Gastrocnemius medialis (tissue), 4 donors: ENCODE measurements at regions not wholly inside any gene's neighbourhood (a gene's known extent, or its start where the extent isn't known, plus 50 kb on each side); places are given as distances from the start of the nearest gene placed in this dataset.

Experiments used
- ATAC-seq, 2 donors: fragments of 150-250 bp; one replicate each; pipeline ENCODE4 v1.9.1; 2016
- DNase-seq, 2 donors: peaks; one replicate each; pipeline ENCODE4 v3.0.0-alpha.2; 2019
- H3K27ac ChIP-seq, 4 donors: fragments of 200-600 bp; sonication (generic); 1 replicate in 1 of 4; 2 replicates in 3 of 4; pipeline ENCODE4 v1.5.1; 2016 to 2018; ENCODE audit warnings: mild to moderate bottlenecking in 2 of 4, moderate library complexity in 1 of 4
- H3K27me3 ChIP-seq, 3 donors: fragments of 200-600 bp; sonication (generic) in 2 of 3; 1 replicate in 1 of 3; 2 replicates in 2 of 3; pipeline versions ENCODE4 v1.5.1 to v1.6.0; 2016 to 2019; ENCODE audit warnings: mild to moderate bottlenecking in 1 of 3, moderate library complexity in 1 of 3
- H3K36me3 ChIP-seq, 2 donors: fragments of 200-600 bp; sonication (generic) in 1 of 2; one replicate each; pipeline ENCODE4 v1.5.1; 2017 to 2018
- H3K4me1 ChIP-seq, 2 donors: fragments of 200-600 bp; sonication (generic) in 1 of 2; one replicate each; pipeline ENCODE4 v1.5.1; 2016 to 2017; ENCODE audit warnings: mild to moderate bottlenecking in 2 of 2
- H3K4me3 ChIP-seq, 4 donors: fragments of 200-600 bp; sonication (generic) in 3 of 4; 1 replicate in 1 of 4; 2 replicates in 3 of 4; pipeline ENCODE4 v1.5.1; 2016 to 2019; ENCODE audit warnings: mild to moderate bottlenecking in 2 of 4
- H3K9me3 ChIP-seq, 3 donors: fragments of 200-600 bp; sonication (generic) in 2 of 3; 1 replicate in 1 of 3; 2 replicates in 2 of 3; pipeline ENCODE4 v1.5.1; 2016 to 2019
- CTCF ChIP-seq, 5 experiments: fragments of 450-650 bp in 3 of 5; fragments of 200-600 bp in 2 of 5; sonication (generic) in 2 of 5; IDR thresholded peaks in 4 of 5; conservative IDR thresholded peaks in 1 of 5; 1 replicate in 4 of 5; 2 replicates in 1 of 5; pipeline ENCODE4 v1.5.1; 2016 to 2019; ENCODE audit warnings: antibody characterized with exemption in 5 of 5, mild to moderate bottlenecking in 3 of 5, moderate library complexity in 3 of 5
- POLR2A ChIP-seq, 2 donors: fragments of 450-650 bp; IDR thresholded peaks; one replicate each; pipeline ENCODE4 v1.6.1; 2017; ENCODE audit warnings: antibody characterized with exemption in 2 of 2, mild to moderate bottlenecking in 2 of 2, moderate library complexity in 2 of 2
- in situ Hi-C, 4 donors: fragments of 200-750 bp; cut with MboI; loops; one replicate each; pipeline versions ENCODE4 v1.15.0 to v1.8.0; 2017; ENCODE audit warnings: low sequenced_read_pairs in 4 of 4
- intact Hi-C: fragments of 100-400 bp; cut with DNase I; formaldehyde crosslinking; loops from one replicate; pipeline ENCODE4 v1.15.1; 2023; ENCODE audit warnings: low total_unique reads

- no peak for ATAC-seq
- no peak for TF ChIP-seq CTCF (IDR thresholded peaks at IDR 0.05 in 4 of 5, conservative IDR thresholded peaks at IDR 0.05 in 1 of 5)
- TF ChIP-seq POLR2A (IDR thresholded peaks at IDR 0.05): no peak
- in situ Hi-C loops: no loop called here
- intact Hi-C loops: no loop called here
- Histone ChIP-seq H3K4me3 (no peak overlapping the region), H3K27me3 (no peaks in the 10 kb centered on the region), H3K27ac (no peak overlapping the region), H3K9me3 (no peaks in the 10 kb centered on the region), H3K36me3 (no peaks in the 10 kb centered on the region), H3K4me1 (no peaks in the 10 kb centered on the region)
- no peak for DNase-seq
Observed at GRCh38 chr2:215609089-215610032, 173.5 kb upstream of the FN1 start.

- no peaks in the 10 kb centered on the region for H3K36me3 ChIP-seq
- intact Hi-C loops: no loop called here
- TF ChIP-seq POLR2A (IDR thresholded peaks at IDR 0.05) (no peak), CTCF (IDR thresholded peaks at IDR 0.05 in 4 of 5, conservative IDR thresholded peaks at IDR 0.05 in 1 of 5) (no peak)
- no peak overlapping the region for H3K4me3 ChIP-seq
- DNase-seq (no peak), ATAC-seq (no peak)
- no peak overlapping the region for H3K27ac ChIP-seq
- H3K9me3 ChIP-seq: no peaks in the 10 kb centered on the region
- H3K27me3 ChIP-seq: no peaks in the 10 kb centered on the region
- in situ Hi-C loops: no loop called here
- H3K4me1 ChIP-seq: no peaks in the 10 kb centered on the region
Observed at GRCh38 chr2:215607766-215608165, 171.9 kb upstream of the FN1 start.

- H3K27me3 ChIP-seq: no peaks in the 10 kb centered on the region
Observed at GRCh38 chr2:215606219-215606618, 170.4 kb upstream of the FN1 start.

GRCh38 chr2:215605214-215605613 is 169.3 kb upstream of the FN1 start:
- no peaks in the 10 kb centered on the region for H3K36me3 ChIP-seq
- TF ChIP-seq CTCF (IDR thresholded peaks at IDR 0.05 in 4 of 5, conservative IDR thresholded peaks at IDR 0.05 in 1 of 5) (no peak), POLR2A (IDR thresholded peaks at IDR 0.05) (no peak)
- DNase-seq (no peak), ATAC-seq (no peak)
- H3K9me3 ChIP-seq: no peaks in the 10 kb centered on the region
- intact Hi-C loops (no loop called here), in situ Hi-C loops (no loop called here)
- no peak overlapping the region for H3K27ac ChIP-seq
- H3K27me3 ChIP-seq: no peaks in the 10 kb centered on the region
- no peaks in the 10 kb centered on the region for H3K4me1 ChIP-seq
- H3K4me3 ChIP-seq: no peak overlapping the region

More at GRCh38 chr2:215606219-215606618, 170.4 kb upstream of the FN1 start:
- no peak for TF ChIP-seq CTCF (IDR thresholded peaks at IDR 0.05 in 4 of 5, conservative IDR thresholded peaks at IDR 0.05 in 1 of 5)
- no peak for TF ChIP-seq POLR2A (IDR thresholded peaks at IDR 0.05)
- Histone ChIP-seq H3K4me3 (no peak overlapping the region), H3K4me1 (no peaks in the 10 kb centered on the region), H3K9me3 (no peaks in the 10 kb centered on the region), H3K36me3 (no peaks in the 10 kb centered on the region), H3K27ac (no peak overlapping the region)
- ATAC-seq (no peak), DNase-seq (no peak)
- intact Hi-C loops: no loop called here
- in situ Hi-C loops: no loop called here
